ENCODE measurements at regions not wholly inside any gene's neighbourhood (a gene's known extent, or its start where the extent isn't known, plus 50 kb on each side); places are given as distances from the start of the nearest gene placed in this dataset.

- H3K4me1 ChIP-seq (ENCODE audit: low read depth) = no peaks in the 10 kb centered on the region
- no peaks in the 10 kb centered on the region for H3K9me3 ChIP-seq
- no peaks in the 10 kb centered on the region for H3K36me3 ChIP-seq (ENCODE audit: low read depth)
- ATAC-seq (peak; percentile 95), DNase-seq (peak in 1 of 3 donors; percentile 16)
- intact Hi-C loops (cut with DNase I, micrococcal nuclease) = no loop called here
- H3K4me3 ChIP-seq = no peak overlapping the region
- TF ChIP-seq, protein P1, sequence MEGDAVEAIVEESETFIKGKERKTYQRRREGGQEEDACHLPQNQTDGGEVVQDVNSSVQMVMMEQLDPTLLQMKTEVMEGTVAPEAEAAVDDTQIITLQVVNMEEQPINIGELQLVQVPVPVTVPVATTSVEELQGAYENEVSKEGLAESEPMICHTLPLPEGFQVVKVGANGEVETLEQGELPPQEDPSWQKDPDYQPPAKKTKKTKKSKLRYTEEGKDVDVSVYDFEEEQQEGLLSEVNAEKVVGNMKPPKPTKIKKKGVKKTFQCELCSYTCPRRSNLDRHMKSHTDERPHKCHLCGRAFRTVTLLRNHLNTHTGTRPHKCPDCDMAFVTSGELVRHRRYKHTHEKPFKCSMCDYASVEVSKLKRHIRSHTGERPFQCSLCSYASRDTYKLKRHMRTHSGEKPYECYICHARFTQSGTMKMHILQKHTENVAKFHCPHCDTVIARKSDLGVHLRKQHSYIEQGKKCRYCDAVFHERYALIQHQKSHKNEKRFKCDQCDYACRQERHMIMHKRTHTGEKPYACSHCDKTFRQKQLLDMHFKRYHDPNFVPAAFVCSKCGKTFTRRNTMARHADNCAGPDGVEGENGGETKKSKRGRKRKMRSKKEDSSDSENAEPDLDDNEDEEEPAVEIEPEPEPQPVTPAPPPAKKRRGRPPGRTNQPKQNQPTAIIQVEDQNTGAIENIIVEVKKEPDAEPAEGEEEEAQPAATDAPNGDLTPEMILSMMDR (IDR thresholded peaks at IDR 0.05) = no peak
These were observed 668.3 kb upstream of the NR3C2 start for GRCh38 chr4:149110481-149110880.

DNA sequence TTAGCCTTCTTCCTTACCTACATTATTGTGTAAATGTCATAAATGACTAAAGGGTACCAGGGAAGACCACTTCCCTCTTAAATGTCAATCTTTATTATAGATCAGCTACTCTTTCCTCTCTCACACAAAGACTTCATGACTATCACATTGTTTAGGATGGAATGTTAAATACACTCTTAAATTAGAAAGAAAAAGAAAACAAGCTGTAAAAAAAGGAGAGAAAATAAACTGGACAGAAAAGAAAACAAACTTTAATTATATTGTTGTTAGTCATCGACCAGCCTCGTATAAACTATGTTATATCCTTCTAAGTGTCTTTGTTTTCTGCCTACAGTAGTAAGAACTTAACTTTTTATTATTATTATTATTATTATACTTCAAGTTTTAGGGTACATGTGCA is 666.4 kb upstream of the NR3C2 start:
- intact Hi-C loops (cut with DNase I, micrococcal nuclease) = no loop called here
- TF ChIP-seq, protein P1 (IDR thresholded peaks at IDR 0.05) = no peak
- ATAC-seq (no peak), DNase-seq (no peak)
- H3K9me3 ChIP-seq = no peaks in the 10 kb centered on the region
- H3K36me3 ChIP-seq (ENCODE audit: low read depth) = no peaks in the 10 kb centered on the region
- no peak overlapping the region for H3K4me3 ChIP-seq
- H3K4me1 ChIP-seq (ENCODE audit: low read depth) = no peaks in the 10 kb centered on the region

DNA sequence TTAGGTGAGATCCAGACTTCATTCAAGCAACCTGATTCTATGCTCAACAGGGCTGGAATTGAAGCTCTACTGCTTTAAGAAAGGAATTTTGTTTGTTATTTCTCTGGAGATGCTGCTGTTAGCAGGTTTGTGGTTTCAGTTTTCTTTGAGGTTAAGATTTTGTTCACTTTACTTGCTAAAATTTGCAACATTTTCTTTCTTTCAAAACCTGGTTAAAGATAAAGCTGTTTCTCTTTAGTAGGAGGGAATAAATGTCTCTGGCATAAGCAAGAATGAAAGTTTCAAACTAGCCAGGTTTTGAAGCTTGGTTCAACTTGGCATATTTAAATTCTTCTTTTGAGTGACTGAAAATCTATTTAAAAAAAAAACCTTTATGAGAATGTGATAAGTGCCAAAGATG is 660.6 kb upstream of the NR3C2 start:
- DNase-seq = no peak
- Histone ChIP-seq H3K4me3 (no peak overlapping the region), H3K9me3 (peaks cover 5% of the 10 kb centered on the region), H3K4me1 (ENCODE audit: low read depth) (no peaks in the 10 kb centered on the region), H3K36me3 (ENCODE audit: low read depth) (no peaks in the 10 kb centered on the region)
- ATAC-seq = no peak
- intact Hi-C loops (cut with DNase I, micrococcal nuclease) = no loop called here
- TF ChIP-seq, protein P1 (IDR thresholded peaks at IDR 0.05) = no peak

- intact Hi-C loops (cut with DNase I, micrococcal nuclease) = no loop called here
- Histone ChIP-seq H3K4me1 (ENCODE audit: low read depth) (no peaks in the 10 kb centered on the region), H3K36me3 (ENCODE audit: low read depth) (no peaks in the 10 kb centered on the region), H3K9me3 (peaks cover 8% of the 10 kb centered on the region), H3K4me3 (no peak overlapping the region)
- ATAC-seq (peak; percentile 53), DNase-seq (no peak)
- TF ChIP-seq, protein P1 (IDR thresholded peaks at IDR 0.05) = no peak
These were observed 659.4 kb upstream of the NR3C2 start for GRCh38 chr4:149101649-149102048.

DNA sequence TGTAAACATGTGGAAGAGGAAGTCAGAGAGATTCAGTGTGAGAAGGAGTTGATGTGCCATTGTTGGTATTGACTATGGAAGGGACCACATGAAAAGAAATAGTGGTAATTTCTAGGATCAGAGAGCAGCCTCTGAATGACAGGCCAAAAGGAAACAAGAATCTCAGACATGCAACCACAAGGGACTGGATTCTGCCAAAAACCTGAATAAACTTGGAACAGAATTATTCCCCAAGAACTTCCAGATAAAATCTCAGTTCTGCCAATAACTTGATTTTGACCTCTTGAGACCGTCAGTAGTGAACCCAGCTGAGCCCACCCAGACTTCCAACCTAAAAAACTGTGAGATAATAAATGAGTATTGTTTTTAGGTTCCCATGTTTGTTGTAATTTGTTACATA is 653.6 kb upstream of the NR3C2 start:
- TF ChIP-seq, protein P1 (IDR thresholded peaks at IDR 0.05) = no peak
- H3K9me3 ChIP-seq = peaks cover 17% of the 10 kb centered on the region
- DNase-seq (no peak), ATAC-seq (no peak)
- intact Hi-C loops (cut with DNase I, micrococcal nuclease) = no loop called here
- no peaks in the 10 kb centered on the region for H3K36me3 ChIP-seq (ENCODE audit: low read depth)
- H3K4me3 ChIP-seq = no peak overlapping the region
- H3K4me1 ChIP-seq (ENCODE audit: low read depth) = no peaks in the 10 kb centered on the region

DNA sequence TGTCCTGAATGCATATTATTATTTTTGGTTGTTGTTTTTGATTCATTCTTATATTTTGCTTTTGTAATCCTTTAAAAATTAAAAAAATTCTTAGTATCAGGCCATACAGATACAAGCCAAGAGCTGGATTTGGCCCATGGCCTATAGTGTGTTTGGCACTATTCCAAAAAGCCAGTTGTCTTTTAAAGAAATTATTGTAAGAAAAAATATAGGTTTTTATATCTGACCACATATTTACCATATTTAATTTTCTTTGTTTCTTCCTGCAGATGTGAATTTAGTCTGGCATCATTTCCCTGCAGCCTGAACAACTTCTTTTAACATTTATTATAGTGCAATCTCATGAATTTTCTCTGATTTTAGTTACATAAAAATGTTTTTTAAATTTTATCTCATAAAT is 652.8 kb upstream of the NR3C2 start:
- DNase-seq = no peak

More for the DNA sequence above, 652.8 kb upstream of the NR3C2 start:
- H3K9me3 ChIP-seq = peaks cover 17% of the 10 kb centered on the region
- H3K4me1 ChIP-seq (ENCODE audit: low read depth) = no peaks in the 10 kb centered on the region
- H3K36me3 ChIP-seq (ENCODE audit: low read depth) = no peaks in the 10 kb centered on the region
- TF ChIP-seq, protein P1 (IDR thresholded peaks at IDR 0.05) = no peak
- intact Hi-C loops (cut with DNase I, micrococcal nuclease) = no loop called here
- H3K4me3 ChIP-seq = no peak overlapping the region
- no peak for ATAC-seq

Measured in mucosa of descending colon (tissue), 3 donors.